HPDE6-E6E7 (cell line): ENCODE measurements at regions not wholly inside any gene's neighbourhood (a gene's known extent, or its start where the extent isn't known, plus 50 kb on each side); places are given as distances from the start of the nearest gene placed in this dataset.
"Not testable (repeated sequence)": the region's sequence is repeated elsewhere in the genome, so short reads cannot be mapped to it uniquely, and the experiment has no call there.

Experiments
- DNase-seq: peaks from one replicate; pipeline ENCODE4 v3.0.0; 2011; ENCODE audit warnings: missing footprints; ENCODE audit errors: extremely low spot score

DNA sequence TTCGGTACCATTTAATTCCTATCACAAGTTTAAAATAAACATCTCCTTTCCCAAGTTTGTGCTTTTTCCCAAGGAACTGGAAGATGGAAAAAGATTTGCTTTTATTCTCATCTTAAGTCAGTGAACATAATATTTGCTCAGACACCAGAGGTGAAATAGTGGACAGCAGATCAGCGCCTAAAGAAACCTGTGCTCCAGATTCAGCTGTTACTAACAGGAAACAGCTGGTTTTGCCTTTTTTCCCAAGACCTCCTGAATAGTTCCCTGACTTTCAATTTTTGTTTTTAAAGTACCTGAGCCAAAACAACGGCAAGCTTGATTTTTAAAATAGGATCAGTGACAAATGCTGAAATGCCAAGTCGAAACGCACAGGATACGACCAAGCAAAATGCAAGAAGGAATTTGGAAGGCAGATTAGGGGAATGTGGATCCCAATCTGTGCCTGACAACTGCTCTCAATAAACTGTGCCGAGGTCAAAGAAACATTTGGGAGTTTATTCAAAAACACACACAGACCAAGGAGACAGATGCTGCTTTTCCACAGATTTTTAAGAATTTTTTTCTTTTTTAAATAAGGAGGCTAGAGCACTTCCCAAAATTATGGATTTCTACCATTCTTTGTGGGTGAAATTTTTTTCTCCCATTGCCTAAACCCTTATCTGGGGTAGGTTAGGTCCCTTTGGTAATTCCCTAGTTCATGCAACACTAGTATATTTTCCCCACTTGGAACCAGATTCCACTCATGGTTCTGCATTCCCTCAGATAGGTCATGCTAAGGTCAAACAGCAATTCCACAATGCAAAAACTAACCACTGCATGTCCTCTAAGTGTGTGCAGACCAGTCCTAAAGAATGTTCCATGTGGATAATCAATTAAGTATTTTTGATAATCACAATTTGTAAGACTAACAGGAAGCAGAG is 121.5 kb upstream of the PDE1A start:
- DNase-seq, result no peak

DNA sequence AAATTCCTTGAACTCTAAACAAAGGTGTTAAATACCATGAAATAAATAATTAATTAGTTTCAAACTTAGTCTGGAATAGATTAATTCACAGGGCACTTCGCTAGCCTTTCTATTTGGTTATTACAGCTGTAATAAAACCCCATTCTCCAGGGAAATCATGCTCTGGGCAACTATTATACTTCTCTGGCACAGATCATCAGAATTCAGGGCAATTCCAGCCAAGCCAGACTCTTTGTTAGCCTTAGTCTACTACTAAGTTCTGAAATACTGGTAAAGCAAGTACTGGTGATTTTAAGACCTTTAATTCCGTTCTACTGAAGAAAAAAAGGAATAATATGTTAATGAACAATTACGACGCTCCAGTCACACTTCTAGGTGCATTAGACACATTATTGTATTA is 123.4 kb upstream of the PDE1A start:
- DNase-seq, result no peak

DNA sequence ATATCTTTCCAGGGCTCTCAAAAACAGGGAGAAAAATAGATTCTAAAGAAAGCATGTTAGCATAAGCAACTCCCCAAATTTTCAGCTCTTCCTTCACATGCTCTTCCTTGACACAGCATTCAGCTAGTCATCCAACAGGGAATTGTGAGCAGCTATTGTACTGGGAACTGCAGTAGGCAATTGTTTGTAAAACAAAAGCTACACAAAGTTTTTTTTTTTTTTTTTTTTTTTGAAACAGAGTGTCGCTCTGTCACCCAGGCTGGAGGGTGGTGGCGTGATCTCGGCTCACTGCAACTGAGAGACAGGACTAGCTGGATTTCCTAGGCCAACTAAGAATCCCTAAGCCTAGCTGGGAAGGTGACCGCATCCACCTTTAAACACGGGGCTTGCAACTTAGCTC is 125.4 kb upstream of the PDE1A start:
- DNase-seq, result not testable (repeated sequence)

DNA sequence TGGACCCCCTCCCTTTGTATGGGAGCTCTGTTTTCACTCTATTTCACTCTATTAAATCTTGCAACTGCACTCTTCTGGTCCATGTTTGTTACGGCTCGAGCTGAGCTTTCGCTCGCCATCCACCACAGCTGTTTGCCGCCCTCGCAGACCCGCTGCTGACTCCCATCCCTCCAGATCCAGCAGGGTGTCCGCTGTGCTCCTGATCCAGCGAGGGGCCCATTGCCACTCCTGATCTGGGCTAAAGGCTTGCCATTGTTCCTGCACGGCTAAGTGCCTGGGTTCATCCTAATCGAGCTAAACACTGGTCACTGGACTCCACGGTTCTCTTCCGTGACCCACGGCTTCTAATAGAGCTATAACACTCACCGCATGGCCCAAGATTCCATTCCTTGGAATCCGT is 125.9 kb upstream of the PDE1A start:
- DNase-seq, result not testable (repeated sequence)

DNA sequence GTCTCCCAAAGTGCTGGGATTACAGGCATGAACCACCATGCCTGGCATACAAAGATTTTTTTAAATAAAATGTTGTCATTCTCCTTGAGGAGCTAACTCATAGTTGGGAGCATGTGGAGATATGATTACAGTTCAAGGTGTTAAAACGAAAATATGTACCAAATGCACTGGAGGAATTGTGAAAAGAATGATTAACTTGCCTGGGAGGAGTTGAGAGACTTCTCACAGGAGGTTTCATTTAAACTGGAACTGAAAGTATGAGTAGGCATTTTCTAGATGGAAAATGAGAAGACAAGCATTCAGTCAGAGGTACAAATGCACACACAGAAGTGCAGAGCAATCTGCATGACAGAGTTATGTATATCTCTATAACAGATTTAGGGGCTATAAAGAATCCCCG is 126.6 kb upstream of the PDE1A start:
- DNase-seq, result no peak

DNA sequence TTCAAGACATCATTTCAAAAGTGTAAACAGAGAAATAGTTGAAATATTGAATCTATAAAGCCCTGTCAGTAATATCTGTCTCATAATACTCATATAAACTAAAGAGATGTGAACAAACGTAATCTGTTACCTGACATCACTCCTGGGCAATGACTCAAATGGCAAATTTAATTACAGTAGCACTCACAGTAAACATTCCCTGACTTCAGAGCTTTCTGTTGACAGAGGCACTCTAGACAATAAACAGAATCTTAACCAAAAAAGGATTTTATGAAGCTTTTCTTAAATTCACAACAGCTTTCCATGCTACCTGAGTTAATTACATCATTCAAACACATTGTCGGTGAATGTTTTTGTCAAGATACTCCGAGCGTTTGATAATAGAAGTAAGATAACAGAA is 128.1 kb upstream of the PDE1A start:
- no peak for DNase-seq

DNA sequence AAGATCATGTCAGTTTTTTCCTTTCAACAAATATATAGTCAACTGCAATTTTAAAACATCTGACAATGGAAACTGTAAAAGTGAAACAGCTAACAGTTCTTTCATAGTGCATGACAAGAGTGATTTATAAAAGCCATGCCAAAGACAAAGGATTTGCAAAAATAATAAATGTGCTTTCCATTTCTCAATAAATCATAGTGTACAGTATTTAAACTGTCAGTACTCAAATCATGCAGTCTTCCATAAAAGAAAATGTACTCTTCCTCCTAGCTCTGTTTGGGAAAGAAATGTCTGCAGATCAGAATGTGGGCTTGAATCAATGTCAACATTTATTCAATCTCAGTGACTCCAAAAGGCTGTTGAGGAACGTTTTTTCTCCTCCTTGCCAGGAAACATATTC is 131.7 kb upstream of the PDE1A start:
- no peak for DNase-seq

DNA sequence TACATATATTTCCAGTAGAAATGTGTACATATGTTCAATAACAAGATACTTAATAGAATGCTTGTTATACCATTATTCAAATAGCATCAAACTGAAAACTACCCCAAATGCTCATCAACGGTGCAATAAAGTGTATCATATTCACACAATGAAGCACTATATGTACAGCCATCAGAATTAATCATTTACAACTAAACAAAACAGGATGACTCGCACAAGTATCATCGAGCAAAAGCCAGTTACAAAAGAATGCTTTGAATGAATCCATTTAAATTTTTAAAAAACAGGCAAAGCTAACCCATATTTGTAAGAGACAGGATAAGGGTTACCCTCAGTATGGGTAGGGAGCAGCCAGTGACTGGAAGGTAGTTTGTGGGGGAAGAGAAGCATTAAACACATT is 132.8 kb upstream of the PDE1A start:
- no peak for DNase-seq

DNA sequence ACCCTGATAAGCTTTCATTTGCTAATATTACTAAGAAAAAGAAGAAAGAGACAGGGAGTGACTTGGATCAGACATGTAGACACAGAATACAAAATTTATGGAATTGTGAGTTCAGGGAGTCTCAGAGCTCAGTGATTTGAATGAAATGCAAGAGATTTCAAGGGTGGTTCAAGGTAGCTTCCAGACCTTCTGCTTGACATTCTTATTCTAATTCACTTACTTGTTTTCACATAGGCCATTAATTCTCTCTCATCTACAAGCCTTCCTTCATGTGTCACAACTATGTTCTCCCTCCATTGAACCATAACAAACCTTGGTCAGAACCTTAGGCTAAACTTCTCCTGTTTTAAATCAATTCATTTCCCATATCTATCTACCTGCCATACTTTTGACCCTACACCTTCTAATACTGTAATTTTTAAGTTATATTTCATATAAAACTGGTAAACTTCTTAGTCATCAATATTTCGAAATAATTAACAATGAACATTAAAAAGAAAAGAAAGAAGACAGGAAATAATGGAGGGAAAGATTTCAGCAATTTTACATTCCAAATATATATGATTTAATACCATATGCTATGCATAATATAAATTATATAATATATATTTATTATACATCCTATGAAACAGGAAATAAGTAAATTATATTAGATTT is 139.2 kb upstream of the PDE1A start:
- DNase-seq, result no peak

DNA sequence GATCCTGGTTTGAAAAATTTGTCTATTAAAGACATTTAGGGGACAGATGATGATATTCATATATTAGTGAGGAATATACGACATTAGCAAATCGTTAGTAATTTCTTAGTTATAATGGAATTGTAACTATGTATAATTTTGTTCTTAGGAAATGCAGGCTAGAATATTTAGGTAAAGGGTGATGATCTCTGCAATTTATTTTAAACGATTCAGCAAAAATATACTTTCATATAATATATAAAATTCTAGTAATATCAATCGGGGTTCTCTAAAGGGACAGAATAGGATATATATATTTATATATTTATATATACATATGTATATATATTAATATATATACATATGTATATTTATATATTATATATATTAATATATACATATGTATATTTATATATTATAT is 142.5 kb upstream of the DNAJC10 start:
- DNase-seq, result no peak

DNA sequence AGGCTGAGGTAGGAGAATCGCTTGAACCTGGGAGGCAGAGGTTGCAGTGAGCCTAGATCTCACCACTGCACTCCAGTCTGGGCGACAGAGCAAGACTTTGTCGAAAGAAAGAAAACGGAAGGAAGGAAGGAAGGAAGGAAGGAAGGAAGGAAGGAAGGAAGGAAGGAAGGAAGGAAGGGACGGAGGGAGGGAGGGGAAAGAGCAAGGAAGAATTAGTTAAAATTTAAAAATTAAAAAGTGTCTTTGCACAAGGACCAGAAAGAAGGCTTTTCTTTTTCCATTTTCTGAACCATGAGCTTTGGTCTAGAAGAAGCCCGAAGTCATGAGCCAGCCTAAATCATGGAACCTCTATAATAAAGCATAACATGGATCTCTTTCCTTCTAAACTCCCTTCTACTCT is 138.2 kb upstream of the DNAJC10 start:
- DNase-seq, result no peak

DNA sequence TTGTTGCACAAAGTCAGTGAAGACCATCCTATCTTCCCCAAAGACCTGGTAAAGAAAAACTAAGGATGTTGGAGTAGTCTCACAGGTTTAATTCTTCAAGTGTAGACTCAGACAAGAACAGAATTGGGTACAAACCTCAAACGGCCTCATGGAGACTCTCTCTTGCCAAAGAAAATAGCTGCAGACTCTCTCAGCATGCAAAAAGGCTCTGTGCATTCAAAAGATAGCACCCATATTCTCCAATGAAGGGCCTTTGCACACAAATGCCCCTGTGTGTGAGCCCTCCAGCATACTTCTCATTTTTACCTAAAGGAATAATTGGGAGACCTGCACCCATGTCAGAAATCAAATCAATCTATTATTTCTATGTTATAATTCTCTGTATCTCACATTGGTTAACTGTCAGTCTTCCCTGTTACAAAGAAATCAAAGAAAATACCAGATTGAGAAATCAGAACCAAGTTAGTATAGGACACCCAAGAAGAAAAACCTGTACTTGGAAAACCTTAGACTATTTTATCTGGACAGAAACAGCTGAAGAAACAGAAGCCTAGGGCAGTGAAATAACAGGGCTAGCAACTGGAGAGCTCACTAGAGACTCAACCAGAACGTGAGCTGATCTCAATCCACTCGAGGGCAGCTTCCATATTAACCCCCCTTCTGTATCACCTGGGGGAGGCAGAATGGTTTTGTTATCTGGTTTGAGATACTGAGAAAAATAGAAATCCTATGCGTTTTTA is 134.7 kb upstream of the DNAJC10 start:
- DNase-seq, result no peak

DNA sequence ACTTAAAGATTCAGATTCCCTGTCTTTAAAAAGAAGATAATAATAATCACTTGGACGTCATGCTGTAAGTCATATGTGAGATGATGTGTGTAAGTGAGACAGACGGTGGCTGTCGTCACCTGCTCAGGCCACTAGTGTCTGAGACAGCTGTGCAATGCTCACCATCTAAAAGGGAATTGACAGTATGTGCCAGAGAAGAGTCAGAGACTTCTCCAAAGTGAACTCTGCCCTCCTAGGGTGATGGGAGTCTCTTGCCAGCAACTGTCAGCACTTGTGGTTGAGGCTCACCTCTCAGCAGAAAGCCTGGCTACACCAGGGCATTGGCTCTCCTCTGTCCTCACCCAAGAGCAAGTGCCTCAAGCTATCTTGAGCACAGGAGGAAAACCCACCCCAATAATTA is 131.6 kb upstream of the DNAJC10 start:
- no peak for DNase-seq

DNA sequence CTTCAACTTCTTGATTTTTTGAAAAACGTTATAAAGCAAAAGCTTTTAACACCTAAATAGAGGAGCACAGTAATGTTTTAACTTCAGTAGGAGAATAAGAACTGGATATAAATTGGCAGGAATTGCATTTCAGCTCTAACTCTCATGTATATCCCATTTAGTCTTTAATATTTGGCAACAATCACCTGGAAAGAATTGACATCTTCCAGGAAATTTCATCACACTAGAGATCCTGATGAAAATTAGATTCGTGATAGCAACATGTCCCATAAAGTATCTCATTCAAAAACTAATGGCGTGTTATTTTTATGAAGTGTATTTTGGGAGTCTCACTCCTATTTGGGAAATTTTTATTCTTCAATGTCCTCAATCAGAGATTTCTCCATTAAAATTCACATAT is 131.1 kb upstream of the DNAJC10 start:
- DNase-seq, result no peak

DNA sequence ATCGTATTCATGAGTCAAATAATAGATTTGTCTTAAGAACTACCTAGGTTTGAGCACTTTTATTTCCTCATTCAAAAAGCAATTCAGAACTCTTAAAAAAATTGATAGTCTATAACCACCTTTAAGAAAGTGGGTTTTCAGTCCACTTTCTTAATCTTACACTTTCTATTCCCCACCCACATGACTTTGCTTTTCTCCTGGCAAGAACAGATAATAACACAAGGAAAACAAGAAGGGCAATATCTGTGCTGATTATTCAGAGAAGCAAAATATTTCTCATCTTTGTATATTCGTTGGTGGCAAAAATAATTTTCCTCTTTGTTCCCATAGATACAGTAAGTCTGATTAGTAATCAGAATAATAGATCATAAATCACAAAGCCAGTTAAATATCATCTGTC is 130.6 kb upstream of the DNAJC10 start:
- no peak for DNase-seq

DNA sequence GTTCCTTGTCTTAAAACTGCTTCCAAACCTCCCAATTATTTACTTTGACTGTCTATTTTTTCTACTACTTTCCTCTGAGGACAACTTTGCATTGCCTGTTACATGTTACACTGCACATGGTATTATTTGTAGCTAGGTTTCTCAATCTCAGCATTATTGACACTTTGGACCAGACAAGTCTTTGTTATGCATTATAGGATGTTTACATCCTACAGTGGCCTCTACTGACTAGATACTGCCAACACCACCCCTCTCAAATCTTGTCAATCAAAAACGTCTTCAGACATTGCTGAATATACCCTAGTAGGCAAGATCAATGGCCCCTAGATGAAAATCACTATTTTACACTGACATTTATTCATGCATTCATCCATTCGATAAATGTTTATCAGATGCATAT is 129.6 kb upstream of the DNAJC10 start:
- DNase-seq, result no peak

DNA sequence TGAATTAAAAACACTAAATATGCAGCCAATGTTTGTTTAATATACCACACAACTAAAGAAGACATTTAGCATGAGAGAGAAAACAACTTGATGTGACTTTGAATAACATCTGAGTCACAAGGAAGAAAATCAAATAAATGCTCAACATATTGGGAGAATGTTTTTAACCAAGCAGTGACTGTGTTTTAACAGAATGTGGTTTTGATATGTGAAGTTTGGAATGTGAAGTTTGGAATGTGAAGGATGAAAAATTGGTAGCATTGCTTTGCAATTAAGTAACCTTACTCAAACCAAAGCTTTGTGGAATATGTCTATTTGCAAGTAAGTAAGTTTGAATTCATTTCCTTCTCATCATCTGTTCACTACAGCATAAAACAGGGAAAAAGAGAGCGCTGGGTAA is 128.2 kb upstream of the DNAJC10 start:
- no peak for DNase-seq

DNA sequence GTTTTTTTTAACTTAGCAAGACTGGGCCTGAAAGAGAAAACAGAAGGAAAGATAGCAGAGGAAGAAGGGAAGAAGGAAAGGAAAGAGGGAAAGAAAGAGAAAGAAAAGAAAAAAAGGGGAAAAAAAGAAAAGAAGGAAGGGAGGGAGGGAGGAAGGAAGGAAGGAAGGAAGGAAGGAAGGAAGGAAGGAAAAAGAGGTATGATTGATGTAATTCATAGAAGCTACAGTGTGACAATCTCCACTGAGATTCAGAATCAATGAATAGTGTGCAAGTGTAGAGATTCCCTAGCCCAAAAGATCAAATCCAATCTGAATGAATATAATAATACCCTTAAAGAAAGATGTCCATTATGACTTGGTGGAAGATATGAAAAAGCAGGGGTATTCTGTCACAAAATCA is 126.9 kb upstream of the DNAJC10 start:
- no peak for DNase-seq

DNA sequence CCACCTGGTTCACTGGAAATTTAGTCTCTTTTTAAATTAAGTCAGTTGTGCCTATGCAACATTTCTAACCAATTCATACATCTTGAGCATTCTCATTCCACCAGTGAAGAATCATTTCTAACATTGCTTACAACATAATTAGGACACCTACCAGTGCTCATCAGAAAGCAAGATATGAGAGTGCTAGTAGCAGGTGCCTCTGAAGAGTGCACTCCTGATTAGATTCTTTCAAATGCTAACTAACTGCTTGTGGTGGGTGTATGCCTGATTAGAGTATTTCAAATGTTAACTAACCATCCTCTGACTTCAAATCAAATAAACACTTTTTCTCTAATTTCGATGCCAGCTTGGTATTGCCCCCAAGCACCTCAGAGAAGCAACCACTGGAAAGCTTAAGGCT is 124.3 kb upstream of the DNAJC10 start:
- no peak for DNase-seq

DNA sequence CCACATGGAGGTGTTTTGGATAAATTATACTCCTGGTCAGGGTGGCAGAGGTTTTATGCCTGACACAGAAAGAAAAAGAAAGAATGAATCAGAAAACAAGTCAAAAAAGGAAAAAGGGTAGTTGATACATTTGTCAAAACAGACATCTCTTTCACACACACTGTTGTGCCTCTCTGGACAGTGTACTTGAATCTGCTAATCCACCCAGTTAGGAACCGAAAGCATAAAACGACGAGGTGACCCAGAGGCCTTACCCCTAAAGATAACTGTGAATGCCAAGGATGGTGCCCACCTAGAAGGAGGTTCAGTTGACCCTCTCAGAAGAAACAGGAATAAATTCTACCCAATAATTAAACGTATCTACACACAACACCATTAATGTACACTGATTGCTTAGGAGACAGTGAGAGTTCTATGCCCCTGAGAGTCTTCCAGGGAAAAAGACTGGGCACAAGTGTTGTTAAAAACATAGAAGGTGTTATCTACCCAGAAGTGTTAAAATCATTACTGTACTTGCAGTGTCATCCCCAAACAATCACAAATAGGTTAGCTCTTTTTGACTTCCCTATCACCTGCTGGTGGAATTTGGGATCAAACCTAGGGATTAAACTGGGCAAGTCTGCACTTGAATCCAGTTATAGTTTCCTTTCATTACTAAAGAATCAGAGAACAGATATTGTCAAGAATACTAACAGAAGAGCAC is 123.2 kb upstream of the DNAJC10 start:
- no peak for DNase-seq

DNA sequence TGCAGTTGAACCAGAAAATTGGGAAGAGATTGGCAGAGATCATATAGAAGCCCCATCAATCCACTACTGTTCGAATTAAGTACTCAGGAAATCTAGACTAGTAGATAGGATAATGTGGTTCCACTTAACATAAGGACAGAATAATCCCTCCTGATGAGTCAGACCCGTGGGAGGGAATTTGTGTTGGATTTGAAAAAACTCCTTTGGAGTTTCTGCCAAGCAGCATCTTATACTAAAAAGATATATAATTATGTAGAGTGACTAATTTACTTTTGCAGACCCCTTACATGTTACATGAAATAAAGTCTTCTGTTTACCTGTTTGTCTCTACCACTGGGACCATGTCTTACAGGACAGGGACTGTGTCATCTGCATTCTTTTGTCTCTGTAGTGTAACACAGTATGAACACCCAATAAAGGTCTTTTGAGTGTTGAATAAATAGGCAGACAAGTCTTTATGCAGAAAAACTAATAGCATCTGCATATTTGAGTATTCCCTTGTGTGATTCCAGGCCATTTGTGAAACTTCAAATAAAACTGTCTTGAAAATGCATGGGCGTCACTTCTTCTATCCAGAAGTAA is 122.6 kb upstream of the DNAJC10 start:
- no peak for DNase-seq

DNA sequence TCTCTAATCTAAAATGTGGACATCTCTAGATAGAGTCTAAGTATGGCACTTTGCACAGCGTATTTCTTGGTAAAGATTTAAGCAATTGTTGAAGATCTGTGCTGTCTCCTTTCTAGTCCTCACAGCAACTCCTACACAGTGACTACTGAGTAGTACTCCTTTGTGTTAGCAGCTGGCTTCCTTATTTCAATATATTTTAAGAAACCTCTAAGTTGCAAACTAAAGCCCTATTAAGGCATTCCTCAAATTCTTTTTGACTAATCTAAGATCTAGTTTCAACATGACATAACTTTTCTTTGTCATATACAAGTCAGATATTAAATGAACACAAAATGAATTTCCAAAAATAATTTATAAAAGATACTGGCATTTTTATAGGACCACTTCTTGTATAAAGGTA is 121.8 kb upstream of the DNAJC10 start:
- DNase-seq, result no peak
